ENCODE measurements at regions not wholly inside any gene's neighbourhood (a gene's known extent, or its start where the extent isn't known, plus 50 kb on each side); places are given as distances from the start of the nearest gene placed in this dataset.

DNA sequence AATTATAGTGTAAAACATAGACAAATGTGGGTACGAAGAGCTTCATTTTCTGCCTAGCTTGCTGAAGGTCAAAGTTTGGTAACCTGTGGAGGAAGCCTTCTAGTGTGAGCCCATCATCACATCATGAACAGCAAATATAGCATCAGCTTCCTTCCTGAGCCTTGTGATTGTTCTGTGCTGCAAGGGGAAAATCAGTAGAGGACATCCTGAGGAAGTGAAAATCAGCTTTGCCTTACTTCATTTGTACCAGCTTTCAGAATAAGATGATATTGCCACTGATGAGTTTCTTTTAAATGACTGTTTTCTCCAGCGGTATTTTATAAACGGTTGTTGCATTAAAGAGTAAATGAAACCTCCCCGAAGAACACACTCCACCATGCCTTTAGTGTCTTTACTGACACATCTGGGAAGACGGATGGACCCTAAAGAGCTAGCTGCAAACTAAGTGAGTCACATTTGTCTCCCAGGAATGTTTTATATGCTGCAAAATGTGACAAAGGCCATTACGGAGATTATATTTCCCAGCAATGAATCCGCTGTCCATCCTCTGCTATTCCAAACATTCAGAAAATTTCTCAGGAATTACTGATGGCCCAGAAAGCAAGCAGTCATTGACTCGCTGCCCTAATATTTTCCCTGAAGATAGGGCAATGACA lies 1272.8 kb downstream of the SUCLG1 start:
- TF ChIP-seq CTCF (IDR thresholded peaks at IDR 0.05): no peak
- no peak for TF ChIP-seq SIN3A (IDR thresholded peaks at IDR 0.05; ENCODE audit: borderline replicate concordance, insufficient read depth, low read depth, low read length)
- no peak for TF ChIP-seq POLR2AphosphoS5 (IDR thresholded peaks at IDR 0.05; ENCODE audit: low read depth, low read length)
- no peak for TF ChIP-seq TCF7L2 (IDR thresholded peaks at IDR 0.05; ENCODE audit: low read depth, low read length)
- TF ChIP-seq, protein P1, sequence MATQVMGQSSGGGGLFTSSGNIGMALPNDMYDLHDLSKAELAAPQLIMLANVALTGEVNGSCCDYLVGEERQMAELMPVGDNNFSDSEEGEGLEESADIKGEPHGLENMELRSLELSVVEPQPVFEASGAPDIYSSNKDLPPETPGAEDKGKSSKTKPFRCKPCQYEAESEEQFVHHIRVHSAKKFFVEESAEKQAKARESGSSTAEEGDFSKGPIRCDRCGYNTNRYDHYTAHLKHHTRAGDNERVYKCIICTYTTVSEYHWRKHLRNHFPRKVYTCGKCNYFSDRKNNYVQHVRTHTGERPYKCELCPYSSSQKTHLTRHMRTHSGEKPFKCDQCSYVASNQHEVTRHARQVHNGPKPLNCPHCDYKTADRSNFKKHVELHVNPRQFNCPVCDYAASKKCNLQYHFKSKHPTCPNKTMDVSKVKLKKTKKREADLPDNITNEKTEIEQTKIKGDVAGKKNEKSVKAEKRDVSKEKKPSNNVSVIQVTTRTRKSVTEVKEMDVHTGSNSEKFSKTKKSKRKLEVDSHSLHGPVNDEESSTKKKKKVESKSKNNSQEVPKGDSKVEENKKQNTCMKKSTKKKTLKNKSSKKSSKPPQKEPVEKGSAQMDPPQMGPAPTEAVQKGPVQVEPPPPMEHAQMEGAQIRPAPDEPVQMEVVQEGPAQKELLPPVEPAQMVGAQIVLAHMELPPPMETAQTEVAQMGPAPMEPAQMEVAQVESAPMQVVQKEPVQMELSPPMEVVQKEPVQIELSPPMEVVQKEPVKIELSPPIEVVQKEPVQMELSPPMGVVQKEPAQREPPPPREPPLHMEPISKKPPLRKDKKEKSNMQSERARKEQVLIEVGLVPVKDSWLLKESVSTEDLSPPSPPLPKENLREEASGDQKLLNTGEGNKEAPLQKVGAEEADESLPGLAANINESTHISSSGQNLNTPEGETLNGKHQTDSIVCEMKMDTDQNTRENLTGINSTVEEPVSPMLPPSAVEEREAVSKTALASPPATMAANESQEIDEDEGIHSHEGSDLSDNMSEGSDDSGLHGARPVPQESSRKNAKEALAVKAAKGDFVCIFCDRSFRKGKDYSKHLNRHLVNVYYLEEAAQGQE (IDR thresholded peaks at IDR 0.05; ENCODE audit: insufficient read depth in 1 of 2, low read depth in 2 of 2, low read length in 1 of 2): no peak

Data from Panc1 (cell line).